ENCODE measurements at regions not wholly inside any gene's neighbourhood (a gene's known extent, or its start where the extent isn't known, plus 50 kb on each side); places are given as distances from the start of the nearest gene placed in this dataset.

DNA sequence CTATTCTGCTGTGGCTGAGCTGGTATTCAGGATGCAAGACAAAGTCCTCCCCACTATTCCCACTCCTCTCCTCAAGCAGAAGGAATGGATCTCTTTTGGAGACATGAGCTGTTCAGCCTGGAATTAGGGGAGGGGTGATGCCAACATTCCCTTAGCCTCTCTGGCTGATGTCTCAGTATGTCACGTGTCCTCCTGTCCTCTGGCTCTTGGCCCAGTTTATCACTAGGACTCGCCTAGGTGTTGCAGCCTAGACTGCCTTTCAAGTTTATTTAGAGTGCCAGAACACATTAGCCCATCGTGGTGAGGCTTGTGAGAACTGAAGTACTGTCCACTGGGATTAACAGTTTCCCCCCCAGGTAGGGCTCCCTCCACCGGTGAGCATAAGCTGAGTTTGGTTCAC, 239.9 kb upstream of the MIS18BP1 start (continued):
- no peak for TF ChIP-seq REST (IDR thresholded peaks at IDR 0.05; ENCODE audit: unreplicated experiment)

- Histone ChIP-seq H3K9me2 (ENCODE audit: insufficient read depth) (no peaks in the 10 kb centered on the region; the same call in 1 of the 2 replicates), H2AFZ (no peak overlapping the region), H3F3A (replicated peaks; ENCODE audit: low read depth) (no peaks in the 10 kb centered on the region), H3K27ac (ENCODE audit: low read depth) (no peak overlapping the region), H3K4me3 (no peak overlapping the region), H3K79me2 (replicated peaks; ENCODE audit: insufficient read depth) (no peaks in the 10 kb centered on the region), H3K4me2 (no peak overlapping the region), H3K36me3 (ENCODE audit: insufficient read depth) (no peaks in the 10 kb centered on the region; the same call in 1 of the 2 replicates), H3K27me3 (ENCODE audit: insufficient read depth) (no peaks in the 10 kb centered on the region), H3K4me1 (ENCODE audit: insufficient read depth) (no peaks in the 10 kb centered on the region; the same call in 1 of the 2 replicates), H4K20me1 (replicated peaks; ENCODE audit: insufficient read depth) (no peaks in the 10 kb centered on the region)
- DNase-seq (ENCODE audit: low spot score) (no peak), ATAC-seq (no peak)
- H3K4me1 Mint-ChIP-seq = no peaks in the 10 kb centered on the region; the same call in 1 of the 3 replicates
- peaks cover 2% of the 10 kb centered on the region for H3K27me3 Mint-ChIP-seq (ENCODE audit: insufficient read depth, low read depth, poor library complexity)
- no peak overlapping the region for H3K4me3 Mint-ChIP-seq
- H3K27ac Mint-ChIP-seq = no peak overlapping the region
- peaks cover 10% of the 10 kb centered on the region for H3K9me3 Mint-ChIP-seq
- peaks cover 10% of the 10 kb centered on the region for H3K36me3 Mint-ChIP-seq (ENCODE audit: low read depth)
- no peak for TF ChIP-seq REST (IDR thresholded peaks at IDR 0.05; ENCODE audit: unreplicated experiment)
- TF ChIP-seq, protein P1, sequence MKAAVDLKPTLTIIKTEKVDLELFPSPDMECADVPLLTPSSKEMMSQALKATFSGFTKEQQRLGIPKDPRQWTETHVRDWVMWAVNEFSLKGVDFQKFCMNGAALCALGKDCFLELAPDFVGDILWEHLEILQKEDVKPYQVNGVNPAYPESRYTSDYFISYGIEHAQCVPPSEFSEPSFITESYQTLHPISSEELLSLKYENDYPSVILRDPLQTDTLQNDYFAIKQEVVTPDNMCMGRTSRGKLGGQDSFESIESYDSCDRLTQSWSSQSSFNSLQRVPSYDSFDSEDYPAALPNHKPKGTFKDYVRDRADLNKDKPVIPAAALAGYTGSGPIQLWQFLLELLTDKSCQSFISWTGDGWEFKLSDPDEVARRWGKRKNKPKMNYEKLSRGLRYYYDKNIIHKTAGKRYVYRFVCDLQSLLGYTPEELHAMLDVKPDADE (IDR thresholded peaks at IDR 0.05) = no peak
- no peak for TF ChIP-seq JUNB (IDR thresholded peaks at IDR 0.05; ENCODE audit: unreplicated experiment)
- no peak for TF ChIP-seq STAT1 (IDR thresholded peaks at IDR 0.05; ENCODE audit: unreplicated experiment)
- TF ChIP-seq POLR2AphosphoS5 (IDR thresholded peaks at IDR 0.05; ENCODE audit: low read depth) = no peak
- TF ChIP-seq, protein P2, sequence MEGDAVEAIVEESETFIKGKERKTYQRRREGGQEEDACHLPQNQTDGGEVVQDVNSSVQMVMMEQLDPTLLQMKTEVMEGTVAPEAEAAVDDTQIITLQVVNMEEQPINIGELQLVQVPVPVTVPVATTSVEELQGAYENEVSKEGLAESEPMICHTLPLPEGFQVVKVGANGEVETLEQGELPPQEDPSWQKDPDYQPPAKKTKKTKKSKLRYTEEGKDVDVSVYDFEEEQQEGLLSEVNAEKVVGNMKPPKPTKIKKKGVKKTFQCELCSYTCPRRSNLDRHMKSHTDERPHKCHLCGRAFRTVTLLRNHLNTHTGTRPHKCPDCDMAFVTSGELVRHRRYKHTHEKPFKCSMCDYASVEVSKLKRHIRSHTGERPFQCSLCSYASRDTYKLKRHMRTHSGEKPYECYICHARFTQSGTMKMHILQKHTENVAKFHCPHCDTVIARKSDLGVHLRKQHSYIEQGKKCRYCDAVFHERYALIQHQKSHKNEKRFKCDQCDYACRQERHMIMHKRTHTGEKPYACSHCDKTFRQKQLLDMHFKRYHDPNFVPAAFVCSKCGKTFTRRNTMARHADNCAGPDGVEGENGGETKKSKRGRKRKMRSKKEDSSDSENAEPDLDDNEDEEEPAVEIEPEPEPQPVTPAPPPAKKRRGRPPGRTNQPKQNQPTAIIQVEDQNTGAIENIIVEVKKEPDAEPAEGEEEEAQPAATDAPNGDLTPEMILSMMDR (conservative IDR thresholded peaks at IDR 0.05; ENCODE audit: low read depth in 2 of 2) = no peak
- TF ChIP-seq ZNF331 (CRISPR knock-in tag; IDR thresholded peaks at IDR 0.05; ENCODE audit: low read depth) = no peak
- TF ChIP-seq CREB1 (CRISPR knock-in tag; IDR thresholded peaks at IDR 0.05; ENCODE audit: low read depth) = no peak
- TF ChIP-seq EZH2phosphoT487 (IDR thresholded peaks at IDR 0.05; ENCODE audit: unreplicated experiment) = no peak
- no peak for TF ChIP-seq EZH2 (IDR thresholded peaks at IDR 0.05; ENCODE audit: low read depth, unreplicated experiment)
- TF ChIP-seq NANOG (IDR thresholded peaks at IDR 0.05; ENCODE audit: borderline replicate concordance) = no peak
- no peak for TF ChIP-seq ZNF114 (CRISPR knock-in tag; IDR thresholded peaks at IDR 0.05)
These were observed 238.9 kb upstream of the MIS18BP1 start for GRCh38 chr14:45491914-45492313.

Measured in GM23338 (cell line).